GM20000 (cell line): ENCODE measurements at regions not wholly inside any gene's neighbourhood (a gene's known extent, or its start where the extent isn't known, plus 50 kb on each side); places are given as distances from the start of the nearest gene placed in this dataset.

ENCODE experiments used
- DNase-seq: peaks from one replicate; pipeline ENCODE4 v3.0.0; 2012; ENCODE audit warnings: low spot score
- CTCF ChIP-seq: IDR thresholded peaks from 2 replicates; pipeline ENCODE4 v1.5.1; 2012; ENCODE audit warnings: mild to moderate bottlenecking, control low read depth; ENCODE audit errors: extremely low read depth, missing control alignments

DNA sequence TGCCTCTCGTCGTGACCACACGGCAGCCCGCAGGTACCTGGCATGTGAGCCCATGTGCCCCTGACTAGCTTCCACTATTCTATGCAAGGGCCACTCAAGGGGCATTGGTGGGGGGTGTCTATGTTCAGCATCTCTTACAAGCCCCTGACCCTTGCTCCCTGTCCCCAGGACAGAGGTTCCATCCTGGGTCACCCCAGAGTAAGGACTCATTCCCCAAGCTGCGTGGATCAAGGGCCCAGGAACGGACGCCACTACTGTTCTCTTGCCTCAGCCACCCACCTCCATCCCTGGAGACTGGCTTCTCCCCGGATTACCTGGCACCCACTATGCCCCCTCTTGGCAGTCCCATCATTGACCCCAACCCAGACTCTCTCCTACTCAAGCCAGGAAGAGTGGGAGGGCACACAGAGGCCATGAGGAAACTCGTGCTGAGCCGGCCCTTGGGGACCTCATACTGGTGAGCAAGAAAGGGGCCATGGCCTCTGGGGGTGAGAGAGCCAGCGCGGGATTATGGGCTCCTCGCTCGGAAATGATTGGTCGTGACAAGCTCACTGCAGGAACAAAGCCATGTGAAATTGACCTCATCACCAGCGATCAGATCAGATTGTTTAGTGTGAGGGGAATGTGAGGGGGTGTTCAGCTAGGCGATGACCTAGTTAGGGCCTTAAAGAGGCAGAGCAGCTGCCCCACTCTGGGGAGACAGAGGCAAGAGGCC lies 50.1 kb upstream of the PJA1 start:
- no peak for DNase-seq
- TF ChIP-seq CTCF = no peak
